Uterus (tissue), 2 donors: ENCODE measurements at regions not wholly inside any gene's neighbourhood (a gene's known extent, or its start where the extent isn't known, plus 50 kb on each side); places are given as distances from the start of the nearest gene placed in this dataset.

Experiments used
- POLR2A ChIP-seq, 2 donors: fragments of 450-650 bp; IDR thresholded peaks; one replicate each; pipeline ENCODE4 v1.6.1; 2016; ENCODE audit warnings: antibody characterized with exemption in 2 of 2, mild to moderate bottlenecking in 1 of 2, moderate library complexity in 1 of 2
- TF ChIP-seq, protein P1 (sequence below), 4 experiments: fragments of 200-600 bp in 2 of 4; fragments of 450-650 bp in 2 of 4; sonication (generic) in 2 of 4; IDR thresholded peaks; one replicate each; pipeline ENCODE4 v1.5.1; 2016 to 2019; ENCODE audit warnings: antibody characterized with exemption in 4 of 4, mild to moderate bottlenecking in 2 of 4, moderate library complexity in 1 of 4

- TF ChIP-seq POLR2A (IDR thresholded peaks at IDR 0.05) = no peak
- TF ChIP-seq, protein P1, sequence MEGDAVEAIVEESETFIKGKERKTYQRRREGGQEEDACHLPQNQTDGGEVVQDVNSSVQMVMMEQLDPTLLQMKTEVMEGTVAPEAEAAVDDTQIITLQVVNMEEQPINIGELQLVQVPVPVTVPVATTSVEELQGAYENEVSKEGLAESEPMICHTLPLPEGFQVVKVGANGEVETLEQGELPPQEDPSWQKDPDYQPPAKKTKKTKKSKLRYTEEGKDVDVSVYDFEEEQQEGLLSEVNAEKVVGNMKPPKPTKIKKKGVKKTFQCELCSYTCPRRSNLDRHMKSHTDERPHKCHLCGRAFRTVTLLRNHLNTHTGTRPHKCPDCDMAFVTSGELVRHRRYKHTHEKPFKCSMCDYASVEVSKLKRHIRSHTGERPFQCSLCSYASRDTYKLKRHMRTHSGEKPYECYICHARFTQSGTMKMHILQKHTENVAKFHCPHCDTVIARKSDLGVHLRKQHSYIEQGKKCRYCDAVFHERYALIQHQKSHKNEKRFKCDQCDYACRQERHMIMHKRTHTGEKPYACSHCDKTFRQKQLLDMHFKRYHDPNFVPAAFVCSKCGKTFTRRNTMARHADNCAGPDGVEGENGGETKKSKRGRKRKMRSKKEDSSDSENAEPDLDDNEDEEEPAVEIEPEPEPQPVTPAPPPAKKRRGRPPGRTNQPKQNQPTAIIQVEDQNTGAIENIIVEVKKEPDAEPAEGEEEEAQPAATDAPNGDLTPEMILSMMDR (IDR thresholded peaks at IDR 0.05) = no peak
These were observed 642.9 kb downstream of the MAT2B start for GRCh38 chr5:164148292-164148691.
